Endothelial cell of hepatic sinusoid (primary cell): ENCODE measurements at regions not wholly inside any gene's neighbourhood (a gene's known extent, or its start where the extent isn't known, plus 50 kb on each side); places are given as distances from the start of the nearest gene placed in this dataset.

Source experiments
- in situ Hi-C: cut with HindIII; loops from 2 replicates; pipeline ENCODE4 v1.10.0; 2017; ENCODE audit warnings: low sequenced_read_pairs

DNA sequence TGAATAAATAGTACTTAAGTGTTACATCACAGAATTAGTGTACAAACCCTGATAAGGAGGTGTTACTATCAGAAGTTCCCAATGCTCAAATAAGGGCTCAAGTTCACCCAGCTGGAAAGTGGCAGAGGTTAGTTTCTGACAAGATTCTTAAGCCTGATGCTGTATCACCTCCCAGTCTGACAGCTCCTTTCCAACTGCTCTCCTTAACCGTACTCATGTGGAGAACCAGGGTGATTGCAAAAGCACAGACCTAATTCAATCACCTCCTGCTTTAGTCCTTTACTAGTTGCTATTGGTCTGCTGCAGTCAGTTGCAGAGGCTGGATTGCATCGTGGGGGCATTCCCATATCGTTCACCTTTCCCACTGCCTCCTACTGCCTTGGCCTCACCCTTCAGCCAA lies 100.4 kb upstream of the ZNF618 start:
- in situ Hi-C loops, result no loop called here

DNA sequence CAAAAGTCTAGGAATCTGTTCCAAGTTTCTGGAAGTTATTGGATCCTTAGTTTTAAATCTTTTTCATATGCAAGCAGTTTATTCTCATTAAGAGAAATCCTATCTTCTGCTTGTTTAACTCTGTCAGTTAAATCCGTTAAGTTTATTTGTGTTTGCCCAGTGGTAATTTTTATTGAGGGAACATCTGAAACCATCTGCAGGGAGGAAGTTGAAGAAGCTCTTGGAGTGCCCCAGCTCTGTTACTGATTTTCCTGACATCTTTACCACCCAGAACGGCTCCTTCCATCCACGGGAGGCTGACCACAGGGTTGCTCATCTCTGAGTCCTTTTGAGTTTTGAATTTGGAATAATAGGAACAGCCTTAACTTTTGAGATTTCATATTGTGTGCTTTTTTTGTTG lies 99.9 kb upstream of the ZNF618 start:
- in situ Hi-C loops, result no loop called here

DNA sequence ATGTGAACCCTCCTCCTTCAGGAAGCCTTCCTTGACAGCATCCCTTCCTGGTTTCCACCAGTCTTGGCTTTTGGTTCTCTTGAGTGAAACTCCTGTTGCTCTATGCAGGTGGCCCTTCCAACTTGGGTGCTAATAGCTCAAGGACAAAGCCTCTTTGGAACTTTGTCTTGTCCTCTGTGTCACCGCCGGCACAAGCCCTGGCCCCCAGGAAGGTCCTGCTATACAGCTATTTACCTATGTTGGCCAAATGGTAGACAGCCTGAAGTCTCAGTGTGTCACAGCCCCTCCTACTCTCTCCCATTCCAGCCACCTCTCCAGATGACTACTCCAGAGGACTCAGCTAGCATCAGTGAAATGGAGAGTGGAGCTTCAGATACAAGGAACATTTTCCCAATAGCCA lies 94.7 kb upstream of the ZNF618 start:
- in situ Hi-C loops, result no loop called here

DNA sequence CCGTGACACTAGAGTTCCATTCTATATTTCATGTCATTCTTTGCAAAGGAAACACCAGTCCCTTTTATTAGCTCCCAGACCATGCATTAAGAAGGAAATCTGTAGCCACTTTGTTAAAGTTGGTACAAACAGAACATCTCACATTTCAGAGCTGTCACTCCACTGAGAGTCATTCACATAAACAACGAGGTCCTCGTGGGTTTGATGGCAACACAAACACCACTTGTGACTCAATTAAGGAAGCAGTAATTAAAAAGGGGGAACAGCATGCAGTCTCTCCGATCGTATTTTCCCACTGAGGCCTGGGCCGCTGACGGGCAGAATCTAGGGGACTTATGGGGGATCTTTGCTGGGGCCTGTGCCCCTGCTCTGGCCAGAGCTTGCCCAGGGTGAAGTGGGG lies 94.2 kb upstream of the ZNF618 start:
- in situ Hi-C loops, result no loop called here

DNA sequence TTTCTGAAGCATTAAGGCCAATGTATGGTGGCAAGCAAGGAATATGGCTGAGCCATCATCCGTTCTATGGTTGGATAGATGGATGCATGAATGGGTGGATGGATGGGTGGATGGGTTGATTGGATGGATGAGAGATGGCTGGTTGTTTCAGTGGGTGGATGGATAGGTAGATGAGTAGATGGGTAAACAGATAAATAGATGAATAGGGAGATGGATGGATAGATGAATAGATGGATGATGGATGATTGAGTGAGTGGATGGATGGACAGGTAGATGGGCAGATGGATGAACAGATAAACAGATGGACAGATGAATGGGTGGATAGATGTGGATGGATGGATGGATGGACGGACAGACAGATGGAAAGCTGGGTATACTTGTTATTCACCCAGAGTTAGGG lies 92.6 kb upstream of the ZNF618 start:
- in situ Hi-C loops, result no loop called here

DNA sequence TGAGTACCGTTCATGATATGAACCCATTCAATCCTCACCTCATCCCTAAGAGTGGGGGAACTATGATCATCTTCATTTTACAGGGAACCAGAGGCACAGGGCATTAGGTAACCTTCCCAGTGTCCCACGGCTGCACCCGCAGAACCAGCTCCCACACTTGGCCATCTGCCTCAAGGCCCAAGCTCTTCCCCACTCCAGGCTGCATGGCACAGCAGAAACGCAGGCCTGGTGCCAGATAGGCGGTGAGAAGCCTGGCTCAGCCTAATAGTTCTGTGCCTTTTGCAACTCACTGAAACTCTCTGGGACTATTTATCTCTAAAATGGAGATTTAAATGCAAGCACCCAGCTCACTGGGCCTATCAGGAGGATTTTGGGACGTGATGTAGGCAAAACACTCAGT lies 90.8 kb upstream of the ZNF618 start:
- in situ Hi-C loops, result no loop called here

DNA sequence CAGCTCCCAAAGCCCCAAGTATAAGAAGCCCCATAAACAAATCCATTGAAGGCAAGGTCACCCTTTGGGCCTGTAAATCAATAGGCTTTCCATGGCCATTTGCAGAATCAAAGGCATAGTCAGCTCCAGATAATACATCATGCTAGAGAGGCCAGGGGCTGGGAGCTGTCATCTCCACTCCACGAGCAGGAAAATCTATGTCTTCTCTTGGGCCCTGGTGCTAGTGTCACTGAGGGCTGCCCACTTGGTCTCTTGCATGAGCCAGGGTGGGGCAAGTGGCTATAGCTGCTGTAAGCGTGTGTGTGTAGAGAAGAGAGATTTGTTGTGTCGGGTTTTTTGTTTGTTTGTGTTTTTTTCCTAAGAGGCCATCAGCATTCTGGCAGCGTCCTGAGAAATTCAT lies 90.0 kb upstream of the ZNF618 start:
- in situ Hi-C loops, result no loop called here

DNA sequence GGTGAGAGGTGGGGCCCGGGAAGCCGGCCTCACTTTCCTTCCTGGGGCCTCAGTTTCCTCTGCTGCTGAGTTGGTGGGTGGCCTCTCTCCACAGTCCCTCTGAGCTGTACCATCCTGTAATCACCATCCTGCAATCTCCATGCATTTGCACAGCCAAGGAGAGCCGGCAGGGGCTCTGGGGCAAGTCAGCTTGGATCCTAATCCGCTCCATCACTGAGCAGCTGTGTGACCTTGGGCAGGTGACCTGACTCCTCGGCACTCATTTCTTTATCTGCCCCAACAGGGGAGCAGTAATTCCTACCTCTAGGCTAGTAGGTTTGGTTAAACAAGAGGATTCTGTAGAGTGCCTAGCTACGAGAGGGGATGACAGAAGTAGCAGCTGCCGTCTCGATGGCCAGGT lies 88.2 kb upstream of the ZNF618 start:
- in situ Hi-C loops, result no loop called here

DNA sequence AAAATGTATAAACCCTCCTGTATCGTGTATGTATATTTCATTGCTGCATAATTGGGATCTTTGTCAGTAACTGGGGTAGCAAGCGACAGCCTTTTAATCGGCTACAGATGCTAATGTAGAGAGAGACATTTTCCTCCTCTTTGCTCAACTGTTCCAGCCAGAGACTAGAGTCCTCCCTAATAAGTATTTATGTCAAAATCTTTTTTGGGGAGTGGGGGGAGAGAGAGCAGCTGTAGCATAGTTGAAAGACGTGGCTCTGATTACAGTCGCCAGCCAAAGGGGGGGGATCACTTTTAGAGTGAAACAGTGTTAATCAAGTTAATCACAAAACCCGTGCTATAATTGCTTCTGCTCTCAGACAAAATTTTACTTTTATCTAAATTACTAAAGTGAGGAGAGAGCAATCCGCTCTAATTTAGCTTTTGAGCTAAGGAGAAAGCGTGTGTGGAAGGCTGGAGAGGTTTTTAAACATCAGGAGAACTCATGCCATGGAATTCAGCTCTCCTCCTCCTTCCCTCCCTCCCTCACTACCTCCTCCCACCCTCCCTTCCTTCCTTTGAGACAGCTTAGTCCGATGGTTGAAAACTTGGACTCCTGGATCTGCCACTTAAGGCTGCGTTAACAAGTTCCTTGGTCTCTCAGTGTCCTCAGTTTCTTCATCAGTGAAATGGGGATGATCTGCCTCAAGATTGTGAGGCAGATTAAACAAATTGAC lies 87.3 kb upstream of the ZNF618 start:
- in situ Hi-C loops, result no loop called here

DNA sequence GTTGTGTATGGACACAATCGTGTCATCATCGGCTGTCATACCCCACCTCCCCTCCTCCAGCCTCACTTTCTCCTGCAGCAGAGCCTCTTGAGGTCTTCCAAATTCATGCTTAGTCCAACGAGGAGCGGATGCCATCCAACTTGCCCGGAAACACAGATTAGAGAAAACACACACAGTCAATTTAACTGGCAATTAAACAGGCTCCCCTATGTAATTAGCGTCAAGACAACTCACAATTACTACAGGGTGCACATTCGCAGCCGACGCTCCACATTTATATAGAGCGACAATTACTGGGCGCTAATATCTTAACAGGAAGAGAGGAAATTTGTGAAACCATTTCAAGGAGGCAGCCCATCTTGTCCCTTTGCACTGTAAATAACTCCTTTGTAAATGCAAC lies 86.0 kb upstream of the ZNF618 start:
- in situ Hi-C loops, result loop anchor here (5.0 kb wide), 1 partner anchor 52 kb away; no protein-coding TSS in a partner anchor

DNA sequence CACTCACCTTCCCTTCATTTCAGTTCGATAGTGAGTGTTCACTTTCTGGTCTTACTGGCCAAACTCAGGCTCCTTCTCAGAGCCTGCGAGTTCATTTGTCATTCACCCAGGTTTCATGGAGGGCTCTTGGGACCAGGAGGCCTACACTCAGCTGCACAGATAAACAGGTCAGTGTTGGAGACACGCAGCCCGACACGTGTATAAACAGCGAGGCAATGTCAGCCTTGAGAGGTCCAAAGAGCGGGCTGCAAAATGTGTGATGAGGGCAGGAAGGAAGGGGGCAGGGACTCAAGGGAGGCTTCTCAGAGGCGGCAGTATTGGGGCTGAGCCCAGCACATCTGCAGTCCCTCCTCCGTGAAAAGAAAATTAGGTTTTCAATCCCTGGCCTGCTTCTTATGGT lies 82.6 kb upstream of the ZNF618 start:
- in situ Hi-C loops, result loop anchor here (5.0 kb wide), 1 partner anchor 49 kb away; no protein-coding TSS in a partner anchor

DNA sequence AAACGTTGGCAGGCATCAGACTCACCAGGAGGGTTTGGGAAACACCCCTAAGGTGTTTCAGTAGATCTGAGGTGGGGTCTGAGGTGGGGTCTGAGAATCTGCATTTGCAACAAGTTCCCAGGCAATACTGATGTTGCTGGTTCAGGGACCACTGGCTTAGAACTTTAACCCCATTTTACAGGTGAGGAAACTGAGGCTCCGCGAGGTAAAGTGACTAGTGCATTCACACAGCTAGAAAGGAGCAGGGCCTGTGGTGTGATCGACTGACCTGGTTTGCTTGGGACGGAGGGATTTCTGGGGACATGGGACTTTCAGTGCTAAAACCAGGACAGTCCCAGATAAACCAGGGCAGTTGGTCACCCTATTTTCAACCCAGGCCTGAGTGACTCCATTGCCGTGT lies 81.4 kb upstream of the ZNF618 start:
- in situ Hi-C loops, result loop anchor here (5.0 kb wide), 1 partner anchor 48 kb away; no protein-coding TSS in a partner anchor

DNA sequence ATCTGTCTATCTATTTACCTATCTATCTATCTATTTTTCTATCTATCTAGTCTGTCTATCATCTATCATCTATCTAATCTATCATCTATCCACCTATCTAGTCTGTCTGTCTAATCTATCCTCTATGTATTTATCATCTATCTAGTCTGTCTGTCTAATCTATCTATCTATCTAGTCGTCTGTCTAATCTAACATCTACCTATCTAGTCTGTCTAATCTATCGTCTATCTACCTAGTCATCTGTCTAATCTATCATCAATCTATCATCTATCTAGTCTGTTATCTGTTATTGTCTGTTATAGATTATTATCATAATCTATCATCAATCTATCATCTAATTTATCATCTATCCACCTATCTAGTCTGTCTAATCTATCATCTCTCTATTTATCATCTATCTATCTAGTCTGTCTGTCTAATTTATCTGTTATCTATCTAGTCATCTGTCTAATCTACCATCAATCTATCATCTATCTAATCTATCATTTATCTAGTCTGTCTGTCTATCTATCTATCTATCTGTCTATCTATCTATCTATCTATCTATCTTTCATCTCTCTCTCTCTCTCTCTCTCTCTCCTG lies 80.2 kb upstream of the ZNF618 start:
- in situ Hi-C loops, result no loop called here

DNA sequence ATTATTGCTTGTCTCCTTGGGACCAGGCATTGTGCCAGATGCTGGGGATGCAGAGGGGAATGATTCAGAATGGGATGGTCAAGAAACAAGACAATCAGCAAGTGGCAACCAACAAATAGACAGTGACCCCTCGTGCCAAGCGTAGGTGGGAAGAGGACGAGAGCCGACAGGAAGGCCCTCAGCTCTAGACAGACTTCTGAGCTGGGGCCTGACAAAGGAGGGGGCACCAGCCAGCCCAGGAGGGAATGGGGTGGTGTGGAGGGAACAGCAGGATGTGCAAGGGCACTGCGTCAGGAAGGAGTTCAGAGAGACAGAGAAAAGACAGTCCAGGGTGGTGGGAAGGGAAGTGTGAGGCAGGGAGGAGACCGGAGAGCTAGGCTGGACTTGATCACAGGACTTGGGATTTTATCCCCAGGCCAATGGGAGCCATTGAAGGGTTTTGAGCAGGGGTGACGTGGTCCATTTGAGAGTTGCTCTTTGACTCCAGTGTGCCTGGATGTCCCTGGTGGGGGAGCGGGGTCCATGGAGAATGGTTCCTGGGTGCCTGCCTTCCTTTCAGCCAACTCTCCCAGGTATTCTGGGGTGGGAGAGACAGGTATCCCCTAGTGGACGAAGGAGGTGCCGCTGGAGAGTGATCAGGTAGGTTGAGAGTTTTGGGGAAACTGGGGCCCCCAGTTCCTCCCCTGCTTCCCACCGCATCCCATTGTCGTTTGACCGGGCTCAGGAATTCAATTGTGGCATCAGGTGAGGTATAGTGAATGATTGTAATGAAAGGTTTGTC lies 79.3 kb upstream of the ZNF618 start:
- in situ Hi-C loops, result no loop called here

DNA sequence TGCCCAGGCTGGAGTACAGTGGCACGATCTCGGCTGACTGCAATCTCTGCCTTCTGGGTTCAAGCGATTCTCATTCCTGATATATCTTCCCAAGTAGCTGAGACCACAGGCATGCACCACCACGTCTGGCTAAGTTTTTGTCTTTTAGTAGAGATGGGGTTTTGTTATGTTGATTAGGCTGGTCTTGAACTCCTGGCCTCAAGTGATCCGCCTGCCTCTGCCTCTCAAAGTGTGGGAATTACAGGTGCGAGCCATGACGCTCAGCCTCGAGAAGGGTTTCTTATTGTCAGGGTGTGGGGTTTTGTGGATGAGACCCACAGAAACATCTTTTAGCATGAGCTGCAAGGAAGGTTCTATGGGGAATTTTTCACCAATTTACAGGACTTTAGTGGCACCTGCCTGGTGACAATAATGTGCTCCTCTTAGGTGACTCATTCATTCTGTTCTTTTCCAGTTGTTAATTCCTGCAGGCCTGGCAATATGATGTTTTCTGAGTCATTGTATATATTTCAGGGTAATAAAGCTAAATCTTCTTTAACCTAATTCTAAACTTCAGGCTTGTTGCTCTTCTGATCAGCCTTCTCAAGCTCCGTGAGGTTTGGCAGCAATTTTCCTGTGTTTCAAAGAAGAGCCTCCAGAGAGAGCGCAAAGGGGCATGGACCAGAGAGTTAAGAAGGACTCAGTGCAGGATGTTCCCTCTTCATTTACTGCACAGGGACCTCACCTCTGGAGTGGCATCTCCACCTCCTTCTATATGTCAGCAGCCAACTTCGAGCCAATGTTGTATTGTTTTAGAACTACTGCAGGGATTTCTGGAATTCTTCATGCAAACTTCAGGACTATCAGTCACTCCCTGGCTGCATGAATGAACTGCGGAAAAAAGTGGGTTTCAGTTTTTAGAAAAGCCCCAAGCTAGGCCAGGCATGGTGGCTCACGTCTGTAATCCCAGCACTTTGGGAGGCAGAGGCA lies 77.8 kb upstream of the ZNF618 start:
- in situ Hi-C loops, result no loop called here

DNA sequence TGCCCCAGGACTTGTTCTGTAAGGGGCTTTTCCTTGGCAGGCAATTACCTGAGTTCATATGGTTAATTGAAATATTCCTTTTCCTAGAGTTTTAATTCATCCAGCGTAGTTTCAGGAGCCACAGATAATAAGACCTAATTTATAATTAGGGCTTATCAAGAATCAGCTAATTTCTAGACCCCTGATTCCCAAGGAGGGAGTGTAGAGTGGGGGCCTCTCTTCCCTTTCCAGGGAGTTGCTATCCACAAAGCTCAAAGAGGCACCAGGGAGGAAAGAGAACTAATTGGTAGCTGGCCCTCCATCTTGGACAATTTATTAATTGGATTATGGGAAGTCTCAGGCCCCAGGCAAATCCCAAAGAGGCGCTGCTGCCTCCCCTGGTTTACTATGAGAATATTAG lies 75.8 kb upstream of the ZNF618 start:
- in situ Hi-C loops, result loop anchor here (25.0 kb wide), 1 partner anchor 212 kb away; no protein-coding TSS in a partner anchor

DNA sequence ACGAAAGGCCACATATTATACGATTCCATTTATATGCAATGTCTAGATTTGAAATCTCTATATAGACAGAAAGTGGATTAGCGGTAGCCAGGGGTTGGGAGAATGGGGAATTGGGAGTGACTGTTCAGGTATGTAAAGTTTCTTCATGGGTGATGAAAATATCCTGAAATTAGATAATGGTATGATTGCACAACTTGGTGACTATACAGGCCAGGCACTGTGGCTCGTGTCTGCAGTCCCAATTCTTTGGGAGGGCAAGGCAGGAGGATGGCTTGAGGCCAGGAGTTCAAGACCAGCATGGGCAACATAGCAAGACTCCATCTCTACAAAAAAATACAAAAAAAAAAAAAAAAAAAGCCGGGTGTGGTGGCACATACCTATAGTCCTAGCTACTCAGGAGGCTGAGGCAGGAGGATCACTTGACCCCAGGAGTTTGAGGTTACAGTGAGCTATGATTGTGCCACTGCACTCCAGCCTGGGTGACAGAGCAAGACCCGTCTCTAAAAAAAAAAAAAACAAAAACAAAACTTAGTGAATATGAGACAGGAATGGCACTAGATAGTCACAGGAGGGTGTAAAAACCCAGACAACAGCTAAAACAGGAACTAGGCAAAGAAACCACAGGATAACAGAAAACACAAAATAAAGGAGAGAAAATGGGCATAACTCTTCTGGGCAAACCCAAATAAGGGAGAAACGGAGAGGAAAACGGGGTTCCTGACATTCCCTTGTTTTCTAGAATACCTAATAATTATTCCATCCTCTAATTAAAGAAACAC lies 72.1 kb upstream of the ZNF618 start:
- in situ Hi-C loops, result loop anchor here (25.0 kb wide), 1 partner anchor 208 kb away; no protein-coding TSS in a partner anchor

DNA sequence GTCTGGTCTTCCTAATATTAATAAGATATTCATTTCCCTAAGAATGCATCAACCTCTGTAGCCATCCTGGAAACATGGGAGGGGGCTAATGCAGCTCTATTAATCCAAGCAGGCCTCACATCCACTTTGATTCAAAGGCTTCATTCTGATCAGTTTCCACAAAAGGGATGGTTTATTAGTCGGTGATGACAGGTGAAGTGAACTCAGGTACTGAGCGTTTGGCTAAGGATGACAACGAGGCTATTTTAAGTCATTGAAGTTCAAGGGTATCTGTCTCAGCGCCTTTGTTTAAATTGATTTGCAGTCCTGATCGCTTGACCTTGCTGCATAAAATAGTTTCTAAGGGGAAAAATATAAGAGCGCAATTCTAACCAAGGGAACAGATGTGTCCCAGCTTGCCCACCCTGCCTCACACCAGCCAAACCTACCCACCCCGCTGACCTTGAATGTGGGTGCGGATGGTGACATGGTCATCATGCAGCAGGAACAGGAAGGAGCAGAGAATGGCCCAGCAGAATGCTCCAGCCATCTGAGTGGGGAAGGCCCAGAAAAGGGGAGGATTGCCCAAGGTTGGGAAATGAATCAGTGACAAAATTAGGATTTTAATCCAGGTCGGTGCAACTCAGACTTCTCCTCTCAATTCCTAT lies 70.5 kb upstream of the ZNF618 start:
- in situ Hi-C loops, result loop anchor here (25.0 kb wide), 1 partner anchor 207 kb away; no protein-coding TSS in a partner anchor
